ENCODE measurements at regions not wholly inside any gene's neighbourhood (a gene's known extent, or its start where the extent isn't known, plus 50 kb on each side); places are given as distances from the start of the nearest gene placed in this dataset.

GRCh38 chr13:65733110-65733509, 1497.0 kb downstream of the PCDH9 start:
- Histone ChIP-seq H3K4me2 (ENCODE audit: low read length) (no peak overlapping the region), H2BK12ac (ENCODE audit: low read length) (no peak overlapping the region)
- no CpG with 5 or more reads among the region's 1 CpG for WGBS (ENCODE audit: extremely low coverage, insufficient coverage, insufficient read length)

GRCh38 chr13:65727070-65727469, 1503.1 kb downstream of the PCDH9 start:
- Histone ChIP-seq H2BK120ac (ENCODE audit: insufficient read depth, low read length, poor library complexity) (no peak overlapping the region), H3K27ac (ENCODE audit: low read depth, low read length) (no peak overlapping the region), H3K4me2 (ENCODE audit: low read length) (no peak overlapping the region), H4K91ac (ENCODE audit: low read depth, low read length) (no peak overlapping the region), H3K9me3 (ENCODE audit: insufficient read depth, low read depth, low read length) (no peaks in the 10 kb centered on the region), H3K36me3 (ENCODE audit: control insufficient read depth in 1 of 2, insufficient read depth in 2 of 2, low read length in 2 of 2) (no peaks in the 10 kb centered on the region), H3K79me2 (ENCODE audit: control insufficient read depth, insufficient read depth, low read length, poor library complexity) (no peaks in the 10 kb centered on the region), H3K27me3 (ENCODE audit: insufficient read depth, low read length) (no peaks in the 10 kb centered on the region), H2BK5ac (ENCODE audit: low read depth, low read length, poor library complexity) (no peak overlapping the region), H3K79me1 (ENCODE audit: low read length) (no peaks in the 10 kb centered on the region), H3K4ac (ENCODE audit: low read depth, low read length) (no peak overlapping the region), H3K18ac (ENCODE audit: low read length) (no peak overlapping the region), H2AFZ (ENCODE audit: insufficient read depth, low read length, poor library complexity) (no peak overlapping the region), H3K4me3 (ENCODE audit: low read depth, low read length) (no peak overlapping the region), H2AK5ac (ENCODE audit: low read length) (no peak overlapping the region), H3K4me1 (ENCODE audit: control insufficient read depth in 1 of 2, insufficient read depth in 2 of 2, low read length in 2 of 2) (no peaks in the 10 kb centered on the region), H4K12ac (ENCODE audit: low read depth, low read length) (no peak overlapping the region), H3K23ac (ENCODE audit: low read length) (no peak overlapping the region), H3K14ac (ENCODE audit: low read length) (no peak overlapping the region), H4K8ac (ENCODE audit: low read depth, low read length) (no peak overlapping the region), H2BK12ac (ENCODE audit: low read length) (no peak overlapping the region), H3K9ac (ENCODE audit: low read length) (no peak overlapping the region)
- DNase-seq = no peak
- WGBS (ENCODE audit: extremely low coverage, insufficient coverage, insufficient read length) = no CpG with 5 or more reads among the region's 4 CpGs

More at GRCh38 chr13:65733110-65733509, 1497.0 kb downstream of the PCDH9 start:
- H3K4me3 ChIP-seq (ENCODE audit: low read depth, low read length) = no peak overlapping the region
- no peaks in the 10 kb centered on the region for H3K36me3 ChIP-seq (ENCODE audit: control insufficient read depth in 1 of 2, insufficient read depth in 2 of 2, low read length in 2 of 2)
- H4K8ac ChIP-seq (ENCODE audit: low read depth, low read length) = no peak overlapping the region
- no peak overlapping the region for H3K9ac ChIP-seq (ENCODE audit: low read length)
- H2BK5ac ChIP-seq (ENCODE audit: low read depth, low read length, poor library complexity) = no peak overlapping the region
- H4K91ac ChIP-seq (ENCODE audit: low read depth, low read length) = no peak overlapping the region
- no peaks in the 10 kb centered on the region for H3K4me1 ChIP-seq (ENCODE audit: control insufficient read depth in 1 of 2, insufficient read depth in 2 of 2, low read length in 2 of 2)
- no peak overlapping the region for H3K18ac ChIP-seq (ENCODE audit: low read length)
- no peak overlapping the region for H3K23ac ChIP-seq (ENCODE audit: low read length)
- no peak overlapping the region for H4K12ac ChIP-seq (ENCODE audit: low read depth, low read length)
- H3K27me3 ChIP-seq (ENCODE audit: insufficient read depth, low read length) = no peaks in the 10 kb centered on the region
- H2BK120ac ChIP-seq (ENCODE audit: insufficient read depth, low read length, poor library complexity) = no peak overlapping the region
- H3K27ac ChIP-seq (ENCODE audit: low read depth, low read length) = no peak overlapping the region
- DNase-seq = no peak
- no peaks in the 10 kb centered on the region for H3K79me2 ChIP-seq (ENCODE audit: control insufficient read depth, insufficient read depth, low read length, poor library complexity)
- no peak overlapping the region for H2AFZ ChIP-seq (ENCODE audit: insufficient read depth, low read length, poor library complexity)
- H3K9me3 ChIP-seq (ENCODE audit: insufficient read depth, low read depth, low read length) = no peaks in the 10 kb centered on the region
- H3K4ac ChIP-seq (ENCODE audit: low read depth, low read length) = no peak overlapping the region
- H3K14ac ChIP-seq (ENCODE audit: low read length) = no peak overlapping the region
- no peaks in the 10 kb centered on the region for H3K79me1 ChIP-seq (ENCODE audit: low read length)
- H2AK5ac ChIP-seq (ENCODE audit: low read length) = no peak overlapping the region

GRCh38 chr13:65725006-65725405, 1505.1 kb downstream of the PCDH9 start:
- DNase-seq = no peak
- H3K4me3 ChIP-seq (ENCODE audit: low read depth, low read length) = no peak overlapping the region
- H2BK5ac ChIP-seq (ENCODE audit: low read depth, low read length, poor library complexity) = no peak overlapping the region
- H2AK5ac ChIP-seq (ENCODE audit: low read length) = no peak overlapping the region
- no peak overlapping the region for H4K91ac ChIP-seq (ENCODE audit: low read depth, low read length)
- H3K27ac ChIP-seq (ENCODE audit: low read depth, low read length) = no peak overlapping the region
- H2AFZ ChIP-seq (ENCODE audit: insufficient read depth, low read length, poor library complexity) = no peak overlapping the region
- H2BK12ac ChIP-seq (ENCODE audit: low read length) = no peak overlapping the region
- no peak overlapping the region for H3K18ac ChIP-seq (ENCODE audit: low read length)
- no peak overlapping the region for H3K4me2 ChIP-seq (ENCODE audit: low read length)
- no peak overlapping the region for H4K8ac ChIP-seq (ENCODE audit: low read depth, low read length)
- no peak overlapping the region for H3K4ac ChIP-seq (ENCODE audit: low read depth, low read length)
- no peaks in the 10 kb centered on the region for H3K9me3 ChIP-seq (ENCODE audit: insufficient read depth, low read depth, low read length)
- H3K9ac ChIP-seq (ENCODE audit: low read length) = no peak overlapping the region
- H4K12ac ChIP-seq (ENCODE audit: low read depth, low read length) = no peak overlapping the region
- H3K36me3 ChIP-seq (ENCODE audit: control insufficient read depth in 1 of 2, insufficient read depth in 2 of 2, low read length in 2 of 2) = no peaks in the 10 kb centered on the region
- WGBS (ENCODE audit: extremely low coverage, insufficient coverage, insufficient read length) = no CpG with 5 or more reads among the region's 3 CpGs
- no peak overlapping the region for H2BK120ac ChIP-seq (ENCODE audit: insufficient read depth, low read length, poor library complexity)
- no peak overlapping the region for H3K14ac ChIP-seq (ENCODE audit: low read length)
- no peaks in the 10 kb centered on the region for H3K79me1 ChIP-seq (ENCODE audit: low read length)
- H3K27me3 ChIP-seq (ENCODE audit: insufficient read depth, low read length) = no peaks in the 10 kb centered on the region
- no peak overlapping the region for H3K23ac ChIP-seq (ENCODE audit: low read length)
- H3K4me1 ChIP-seq (ENCODE audit: control insufficient read depth in 1 of 2, insufficient read depth in 2 of 2, low read length in 2 of 2) = no peaks in the 10 kb centered on the region
- H3K79me2 ChIP-seq (ENCODE audit: control insufficient read depth, insufficient read depth, low read length, poor library complexity) = no peaks in the 10 kb centered on the region

- Histone ChIP-seq H3K18ac (ENCODE audit: low read length) (no peak overlapping the region), H3K4me3 (ENCODE audit: low read depth, low read length) (no peak overlapping the region), H3K79me2 (ENCODE audit: control insufficient read depth, insufficient read depth, low read length, poor library complexity) (no peaks in the 10 kb centered on the region), H3K4ac (ENCODE audit: low read depth, low read length) (no peak overlapping the region), H3K27ac (ENCODE audit: low read depth, low read length) (no peak overlapping the region), H3K14ac (ENCODE audit: low read length) (no peak overlapping the region), H3K9ac (ENCODE audit: low read length) (no peak overlapping the region), H4K91ac (ENCODE audit: low read depth, low read length) (no peak overlapping the region), H3K23ac (ENCODE audit: low read length) (no peak overlapping the region), H3K79me1 (ENCODE audit: low read length) (no peaks in the 10 kb centered on the region), H2BK5ac (ENCODE audit: low read depth, low read length, poor library complexity) (no peak overlapping the region), H3K4me2 (ENCODE audit: low read length) (no peak overlapping the region), H4K8ac (ENCODE audit: low read depth, low read length) (no peak overlapping the region), H3K36me3 (ENCODE audit: control insufficient read depth in 1 of 2, insufficient read depth in 2 of 2, low read length in 2 of 2) (no peaks in the 10 kb centered on the region), H3K9me3 (ENCODE audit: insufficient read depth, low read depth, low read length) (no peaks in the 10 kb centered on the region), H3K4me1 (ENCODE audit: control insufficient read depth in 1 of 2, insufficient read depth in 2 of 2, low read length in 2 of 2) (no peaks in the 10 kb centered on the region), H2BK120ac (ENCODE audit: insufficient read depth, low read length, poor library complexity) (no peak overlapping the region), H2BK12ac (ENCODE audit: low read length) (no peak overlapping the region), H2AK5ac (ENCODE audit: low read length) (no peak overlapping the region), H3K27me3 (ENCODE audit: insufficient read depth, low read length) (no peaks in the 10 kb centered on the region), H4K12ac (ENCODE audit: low read depth, low read length) (no peak overlapping the region), H2AFZ (ENCODE audit: insufficient read depth, low read length, poor library complexity) (no peak overlapping the region)
- WGBS (ENCODE audit: extremely low coverage, insufficient coverage, insufficient read length) = no CpG with 5 or more reads among the region's 4 CpGs
- DNase-seq = no peak
Observed at GRCh38 chr13:65724226-65724625, 1505.9 kb downstream of the PCDH9 start.
